ENCODE measurements at regions not wholly inside any gene's neighbourhood (a gene's known extent, or its start where the extent isn't known, plus 50 kb on each side); places are given as distances from the start of the nearest gene placed in this dataset.

DNA sequence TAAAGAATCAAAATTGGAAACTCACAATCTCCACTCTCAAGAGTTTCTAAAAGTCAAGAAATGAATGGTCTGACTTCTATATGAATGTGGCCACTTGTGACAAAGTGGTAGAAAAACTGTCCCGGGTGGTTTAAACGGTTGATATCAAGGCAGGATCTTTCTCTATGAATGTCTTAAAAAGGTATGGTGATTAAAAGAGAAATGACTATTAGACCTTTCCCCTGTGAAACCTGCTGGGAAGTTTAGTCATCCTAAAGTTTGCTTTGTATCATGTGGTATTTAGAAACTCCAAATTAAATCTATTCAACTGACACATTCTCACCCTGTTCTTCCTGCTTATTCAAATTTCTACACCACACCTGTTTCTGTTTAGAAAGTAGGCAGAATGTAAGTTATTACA, 492.5 kb downstream of the XPNPEP1 start:
- H3K27ac ChIP-seq = no peak overlapping the region

DNA sequence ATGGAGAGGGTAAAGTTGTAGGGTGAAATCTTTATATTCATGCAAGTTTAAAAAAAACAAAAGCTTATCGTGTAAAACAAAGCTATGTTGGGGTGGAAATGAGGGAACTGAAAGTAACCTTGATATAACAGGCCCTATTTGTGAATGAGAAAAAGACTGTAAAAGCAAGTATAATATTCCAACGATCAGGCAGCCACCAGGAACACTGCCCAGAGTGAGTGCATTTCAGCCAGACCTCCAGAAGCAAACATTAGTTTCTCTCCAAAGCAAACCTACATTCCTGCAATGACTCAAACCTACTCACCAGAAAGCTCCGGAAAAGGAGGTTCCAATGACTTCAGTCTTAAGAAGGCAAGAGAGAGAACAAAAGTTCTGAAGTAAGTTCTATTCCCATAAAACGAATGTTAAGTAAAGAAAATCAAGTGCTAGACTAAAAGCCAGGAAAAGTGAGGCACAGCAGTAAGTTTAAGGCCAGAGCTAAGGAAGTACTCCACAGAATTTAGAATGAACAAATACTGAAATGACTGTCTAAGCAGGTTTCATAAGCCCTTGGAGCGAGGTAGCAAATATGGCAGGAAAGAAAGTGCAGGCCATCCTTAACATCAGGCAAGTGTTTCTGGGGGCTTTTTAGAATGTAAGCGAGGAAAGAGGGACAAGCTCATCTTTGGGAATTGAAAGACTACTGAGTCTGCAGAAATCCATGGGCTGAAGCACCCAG, 493.1 kb downstream of the XPNPEP1 start:
- no peaks in the 10 kb centered on the region for H3K4me1 ChIP-seq
- no peak overlapping the region for H3K27ac ChIP-seq
- ATAC-seq = no peak
- no peak for FAIRE-seq
- H3K4me3 ChIP-seq = no peak overlapping the region
- ChIA-PET CTCF (no interaction called here), POLR2A (no interaction called here)
- no peak for DNase-seq (ENCODE audit: low read depth in 1 of 2, low spot score in 1 of 2)
- no peak overlapping the region for H3K4me2 ChIP-seq
- H3K9me3 ChIP-seq = no peaks in the 10 kb centered on the region
- 2% methylated on average over 6 of the region's 6 CpGs for WGBS (ENCODE audit: missing lambda C conversion rate)
- no peak for TF ChIP-seq TP53 (CRISPR knock-in tag; IDR thresholded peaks at IDR 0.05)
- no peak for TF ChIP-seq CHD2 (IDR thresholded peaks at IDR 0.05; ENCODE audit: low read length, partially characterized antibody)
- no peak for TF ChIP-seq BHLHE40 (IDR thresholded peaks at IDR 0.05; ENCODE audit: low read depth, low read length)
- TF ChIP-seq MYC (IDR thresholded peaks at IDR 0.05; ENCODE audit: borderline replicate concordance, low read length) = no peak
- no peak for TF ChIP-seq NFE2L2 (conservative IDR thresholded peaks at IDR 0.05; ENCODE audit: low read length)
- no peak for TF ChIP-seq SREBF2 (IDR thresholded peaks at IDR 0.05)
- no peak for TF ChIP-seq ZFP36 (IDR thresholded peaks at IDR 0.05; ENCODE audit: borderline replicate concordance, partially characterized antibody)
- TF ChIP-seq KDM1A (IDR thresholded peaks at IDR 0.05; ENCODE audit: low read depth) = no peak
- TF ChIP-seq MAZ (IDR thresholded peaks at IDR 0.05; ENCODE audit: borderline replicate concordance, low read depth, low read length) = no peak
- no peak for TF ChIP-seq JUNB (IDR thresholded peaks at IDR 0.05)
- TF ChIP-seq RAD21 (conservative IDR thresholded peaks at IDR 0.05 in 1 of 2, IDR thresholded peaks at IDR 0.05 in 1 of 2) = no peak
- TF ChIP-seq, protein P1, sequence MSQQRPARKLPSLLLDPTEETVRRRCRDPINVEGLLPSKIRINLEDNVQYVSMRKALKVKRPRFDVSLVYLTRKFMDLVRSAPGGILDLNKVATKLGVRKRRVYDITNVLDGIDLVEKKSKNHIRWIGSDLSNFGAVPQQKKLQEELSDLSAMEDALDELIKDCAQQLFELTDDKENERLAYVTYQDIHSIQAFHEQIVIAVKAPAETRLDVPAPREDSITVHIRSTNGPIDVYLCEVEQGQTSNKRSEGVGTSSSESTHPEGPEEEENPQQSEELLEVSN (IDR thresholded peaks at IDR 0.05; ENCODE audit: borderline replicate concordance, low read depth) = no peak
- TF ChIP-seq, protein P2, sequence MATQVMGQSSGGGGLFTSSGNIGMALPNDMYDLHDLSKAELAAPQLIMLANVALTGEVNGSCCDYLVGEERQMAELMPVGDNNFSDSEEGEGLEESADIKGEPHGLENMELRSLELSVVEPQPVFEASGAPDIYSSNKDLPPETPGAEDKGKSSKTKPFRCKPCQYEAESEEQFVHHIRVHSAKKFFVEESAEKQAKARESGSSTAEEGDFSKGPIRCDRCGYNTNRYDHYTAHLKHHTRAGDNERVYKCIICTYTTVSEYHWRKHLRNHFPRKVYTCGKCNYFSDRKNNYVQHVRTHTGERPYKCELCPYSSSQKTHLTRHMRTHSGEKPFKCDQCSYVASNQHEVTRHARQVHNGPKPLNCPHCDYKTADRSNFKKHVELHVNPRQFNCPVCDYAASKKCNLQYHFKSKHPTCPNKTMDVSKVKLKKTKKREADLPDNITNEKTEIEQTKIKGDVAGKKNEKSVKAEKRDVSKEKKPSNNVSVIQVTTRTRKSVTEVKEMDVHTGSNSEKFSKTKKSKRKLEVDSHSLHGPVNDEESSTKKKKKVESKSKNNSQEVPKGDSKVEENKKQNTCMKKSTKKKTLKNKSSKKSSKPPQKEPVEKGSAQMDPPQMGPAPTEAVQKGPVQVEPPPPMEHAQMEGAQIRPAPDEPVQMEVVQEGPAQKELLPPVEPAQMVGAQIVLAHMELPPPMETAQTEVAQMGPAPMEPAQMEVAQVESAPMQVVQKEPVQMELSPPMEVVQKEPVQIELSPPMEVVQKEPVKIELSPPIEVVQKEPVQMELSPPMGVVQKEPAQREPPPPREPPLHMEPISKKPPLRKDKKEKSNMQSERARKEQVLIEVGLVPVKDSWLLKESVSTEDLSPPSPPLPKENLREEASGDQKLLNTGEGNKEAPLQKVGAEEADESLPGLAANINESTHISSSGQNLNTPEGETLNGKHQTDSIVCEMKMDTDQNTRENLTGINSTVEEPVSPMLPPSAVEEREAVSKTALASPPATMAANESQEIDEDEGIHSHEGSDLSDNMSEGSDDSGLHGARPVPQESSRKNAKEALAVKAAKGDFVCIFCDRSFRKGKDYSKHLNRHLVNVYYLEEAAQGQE (IDR thresholded peaks at IDR 0.05) = no peak
- TF ChIP-seq, protein P3, sequence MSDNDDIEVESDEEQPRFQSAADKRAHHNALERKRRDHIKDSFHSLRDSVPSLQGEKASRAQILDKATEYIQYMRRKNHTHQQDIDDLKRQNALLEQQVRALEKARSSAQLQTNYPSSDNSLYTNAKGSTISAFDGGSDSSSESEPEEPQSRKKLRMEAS (IDR thresholded peaks at IDR 0.05) = no peak
- no peak for TF ChIP-seq JUN (IDR thresholded peaks at IDR 0.05)
- no peak for TF ChIP-seq POLR2A (IDR thresholded peaks at IDR 0.05; ENCODE audit: low read length)
- TF ChIP-seq, protein P4, sequence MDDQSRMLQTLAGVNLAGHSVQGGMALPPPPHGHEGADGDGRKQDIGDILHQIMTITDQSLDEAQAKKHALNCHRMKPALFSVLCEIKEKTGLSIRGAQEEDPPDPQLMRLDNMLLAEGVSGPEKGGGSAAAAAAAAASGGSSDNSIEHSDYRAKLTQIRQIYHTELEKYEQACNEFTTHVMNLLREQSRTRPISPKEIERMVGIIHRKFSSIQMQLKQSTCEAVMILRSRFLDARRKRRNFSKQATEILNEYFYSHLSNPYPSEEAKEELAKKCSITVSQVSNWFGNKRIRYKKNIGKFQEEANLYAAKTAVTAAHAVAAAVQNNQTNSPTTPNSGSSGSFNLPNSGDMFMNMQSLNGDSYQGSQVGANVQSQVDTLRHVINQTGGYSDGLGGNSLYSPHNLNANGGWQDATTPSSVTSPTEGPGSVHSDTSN (IDR thresholded peaks at IDR 0.05) = no peak

More for the DNA sequence above, 492.5 kb downstream of the XPNPEP1 start:
- POLR2A ChIA-PET = no interaction called here
- no peak overlapping the region for H3K4me2 ChIP-seq
- no peak for ATAC-seq
- H3K4me3 ChIP-seq = no peak overlapping the region
- no peak for TF ChIP-seq HOXB13 (CRISPR knock-in tag; IDR thresholded peaks at IDR 0.05; ENCODE audit: low read depth)
- TF ChIP-seq NFE2L2 (conservative IDR thresholded peaks at IDR 0.05; ENCODE audit: low read length) = no peak
- no peak for TF ChIP-seq EHF (CRISPR knock-in tag; IDR thresholded peaks at IDR 0.05)
- TF ChIP-seq ESRRA (IDR thresholded peaks at IDR 0.05; ENCODE audit: borderline replicate concordance, low read length) = no peak
- no peak for TF ChIP-seq CHD4 (IDR thresholded peaks at IDR 0.05; ENCODE audit: borderline replicate concordance)
- no peak for TF ChIP-seq BHLHE40 (IDR thresholded peaks at IDR 0.05; ENCODE audit: low read depth, low read length)
- TF ChIP-seq EP300 (IDR thresholded peaks at IDR 0.05) = no peak
- no peak for TF ChIP-seq HEYL (CRISPR knock-in tag; IDR thresholded peaks at IDR 0.05)
- no peak for TF ChIP-seq RAD21 (conservative IDR thresholded peaks at IDR 0.05 in 1 of 2, IDR thresholded peaks at IDR 0.05 in 1 of 2)
- no peak for TF ChIP-seq ZFP36 (IDR thresholded peaks at IDR 0.05; ENCODE audit: borderline replicate concordance, partially characterized antibody)
- TF ChIP-seq ZNF302 (CRISPR knock-in tag; IDR thresholded peaks at IDR 0.05) = no peak
- no peaks in the 10 kb centered on the region for H3K9me3 ChIP-seq
- no peak for DNase-seq (ENCODE audit: low read depth in 1 of 2, low spot score in 1 of 2)
- no peaks in the 10 kb centered on the region for H3K4me1 ChIP-seq
- no peak for FAIRE-seq
- 0% methylated on average over 2 of the region's 2 CpGs for WGBS (ENCODE audit: missing lambda C conversion rate)
- CTCF ChIA-PET = no interaction called here
